COLO668 (cell line): ENCODE measurements at regions not wholly inside any gene's neighbourhood (a gene's known extent, or its start where the extent isn't known, plus 50 kb on each side); places are given as distances from the start of the nearest gene placed in this dataset.

ENCODE experiments used
- DNase-seq: peaks from one replicate; lab custom pipeline; 2025; ENCODE audit not compliant: unreplicated experiment; lab: John Stamatoyannopoulos, UW

GRCh38 chr16:77652399-77652798 lies 69.9 kb upstream of the NUDT7 start:
- DNase-seq, result no peak

GRCh38 chr16:77657016-77657415 lies 65.3 kb upstream of the NUDT7 start:
- no peak for DNase-seq

GRCh38 chr16:77660311-77660710 lies 62.0 kb upstream of the NUDT7 start:
- no peak for DNase-seq

GRCh38 chr16:77662246-77662645 lies 60.1 kb upstream of the NUDT7 start:
- DNase-seq, result no peak

- DNase-seq, result no peak
These were observed 58.6 kb upstream of the NUDT7 start for GRCh38 chr16:77663711-77664110.

- DNase-seq, result no peak
These were observed 55.5 kb upstream of the NUDT7 start for GRCh38 chr16:77666771-77667170.

DNA sequence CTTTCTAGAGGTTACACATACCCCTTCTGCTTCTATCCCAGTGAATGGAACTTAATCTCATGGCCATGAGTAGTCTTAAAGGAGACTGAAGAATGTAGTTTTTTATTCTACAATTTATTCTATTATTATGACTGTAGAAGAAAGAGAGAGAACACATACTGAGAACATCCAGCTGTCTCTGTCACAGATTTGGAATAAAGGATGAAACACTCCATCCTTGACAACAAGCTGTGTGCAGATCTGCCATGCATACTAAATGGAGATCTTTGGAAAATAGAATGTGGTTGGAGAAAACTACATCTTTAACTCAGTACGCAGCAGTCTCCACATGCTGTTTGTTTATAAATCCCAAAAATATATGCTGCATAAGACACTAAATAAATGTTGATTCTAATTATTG lies 54.1 kb upstream of the NUDT7 start:
- no peak for DNase-seq

DNA sequence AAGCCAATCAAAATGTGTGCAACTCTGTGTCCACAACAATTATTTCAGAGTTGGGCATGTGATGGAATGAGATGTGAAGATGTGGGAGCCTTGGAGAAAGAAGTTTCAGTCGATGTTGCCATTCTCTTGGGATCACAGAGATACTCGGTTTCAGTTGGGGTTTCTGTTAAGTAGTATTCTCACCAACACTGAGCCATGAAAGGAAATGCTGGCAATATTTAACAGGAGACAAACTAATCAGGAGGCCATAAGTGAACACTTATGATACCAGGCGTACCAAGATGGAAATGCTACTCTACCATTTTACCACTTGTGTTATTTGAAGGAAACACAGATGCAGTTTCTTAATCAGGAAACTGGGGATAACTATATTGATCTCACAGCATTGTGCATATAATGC lies 53.3 kb upstream of the NUDT7 start:
- DNase-seq, result no peak
